ENCODE measurements at regions not wholly inside any gene's neighbourhood (a gene's known extent, or its start where the extent isn't known, plus 50 kb on each side); places are given as distances from the start of the nearest gene placed in this dataset.

GRCh38 chr2:216970359-216970915 is 110.6 kb upstream of the TNP1 start:
- no peak for TF ChIP-seq EZH2 (IDR thresholded peaks at IDR 0.05; ENCODE audit: low read length)
- TF ChIP-seq, protein P1, sequence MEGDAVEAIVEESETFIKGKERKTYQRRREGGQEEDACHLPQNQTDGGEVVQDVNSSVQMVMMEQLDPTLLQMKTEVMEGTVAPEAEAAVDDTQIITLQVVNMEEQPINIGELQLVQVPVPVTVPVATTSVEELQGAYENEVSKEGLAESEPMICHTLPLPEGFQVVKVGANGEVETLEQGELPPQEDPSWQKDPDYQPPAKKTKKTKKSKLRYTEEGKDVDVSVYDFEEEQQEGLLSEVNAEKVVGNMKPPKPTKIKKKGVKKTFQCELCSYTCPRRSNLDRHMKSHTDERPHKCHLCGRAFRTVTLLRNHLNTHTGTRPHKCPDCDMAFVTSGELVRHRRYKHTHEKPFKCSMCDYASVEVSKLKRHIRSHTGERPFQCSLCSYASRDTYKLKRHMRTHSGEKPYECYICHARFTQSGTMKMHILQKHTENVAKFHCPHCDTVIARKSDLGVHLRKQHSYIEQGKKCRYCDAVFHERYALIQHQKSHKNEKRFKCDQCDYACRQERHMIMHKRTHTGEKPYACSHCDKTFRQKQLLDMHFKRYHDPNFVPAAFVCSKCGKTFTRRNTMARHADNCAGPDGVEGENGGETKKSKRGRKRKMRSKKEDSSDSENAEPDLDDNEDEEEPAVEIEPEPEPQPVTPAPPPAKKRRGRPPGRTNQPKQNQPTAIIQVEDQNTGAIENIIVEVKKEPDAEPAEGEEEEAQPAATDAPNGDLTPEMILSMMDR (optimal IDR thresholded peaks at IDR 0.05 in 1 of 3, IDR thresholded peaks at IDR 0.05 in 1 of 3, conservative IDR thresholded peaks at IDR 0.05 in 1 of 3; ENCODE audit: extremely low read depth in 1 of 3, insufficient read depth in 2 of 3, low read length in 3 of 3): no peak
- Histone ChIP-seq H3K9me3 (ENCODE audit: control insufficient read depth, low read depth, low read length) (no peaks in the 10 kb centered on the region), H2AFZ (ENCODE audit: control insufficient read depth, low read length) (no peak overlapping the region), H3K27me3 (ENCODE audit: control insufficient read depth, extremely low read depth, insufficient read depth, low read length) (peaks cover 4% of the 10 kb centered on the region), H3K4me2 (ENCODE audit: control insufficient read depth, extremely low read depth, insufficient read depth, low read depth, low read length) (no peak overlapping the region), H3K79me2 (ENCODE audit: control insufficient read depth, insufficient read depth, low read length) (no peaks in the 10 kb centered on the region), H4K20me1 (ENCODE audit: control insufficient read depth, extremely low read depth, insufficient read depth, low read length) (no peaks in the 10 kb centered on the region), H3K9me1 (ENCODE audit: control insufficient read depth, extremely low read depth, insufficient read depth, low read length) (no peaks in the 10 kb centered on the region), H3K27ac (ENCODE audit: control insufficient read depth, insufficient read depth, low read length) (no peak overlapping the region), H3K36me3 (ENCODE audit: control insufficient read depth in 2 of 2, extremely low read depth in 1 of 2, insufficient read depth in 2 of 2, low read length in 2 of 2) (no peaks in the 10 kb centered on the region), H3K9ac (ENCODE audit: control insufficient read depth, extremely low read depth, insufficient read depth, low read length) (no peak overlapping the region), H3K4me3 (ENCODE audit: control insufficient read depth in 2 of 3, extremely low read depth in 1 of 3, insufficient read depth in 2 of 3, low read depth in 1 of 3, low read length in 3 of 3) (no peak overlapping the region), H3K4me1 (ENCODE audit: control insufficient read depth, extremely low read depth, insufficient read depth, low read length) (no peaks in the 10 kb centered on the region)
- dilution Hi-C loops (cut with MboI; ENCODE audit: extremely low pct_ligation_motif_present, low sequenced_read_pairs): no loop called here
- FAIRE-seq (no peak), DNase-seq (ENCODE audit: low read depth, low spot score) (no peak)

DNA sequence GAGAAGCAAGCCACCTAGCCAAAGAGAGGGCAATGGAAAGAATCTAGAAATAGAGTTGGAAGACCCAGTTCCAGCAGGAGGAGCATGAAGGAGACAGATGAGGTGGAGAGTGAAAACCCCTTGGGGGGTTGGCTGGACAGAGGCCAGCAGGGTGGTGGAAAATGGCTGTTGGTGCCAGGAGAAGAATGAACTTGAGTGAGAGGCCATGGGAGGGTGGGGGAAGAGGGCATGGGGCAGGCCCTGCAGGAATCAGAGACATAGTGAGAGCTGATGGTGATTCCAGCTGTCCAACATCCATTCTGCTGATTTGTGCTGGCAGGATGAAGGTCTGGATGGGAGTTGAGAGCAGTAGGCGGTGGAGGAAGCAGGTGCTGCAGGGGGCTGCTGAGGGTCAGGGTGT is 108.0 kb upstream of the TNP1 start:
- H3K4me1 ChIP-seq (ENCODE audit: control insufficient read depth, extremely low read depth, insufficient read depth, low read length): no peaks in the 10 kb centered on the region
- no peak overlapping the region for H2AFZ ChIP-seq (ENCODE audit: control insufficient read depth, low read length)
- FAIRE-seq (no peak), DNase-seq (ENCODE audit: low read depth, low spot score) (no peak)
- dilution Hi-C loops (cut with MboI; ENCODE audit: extremely low pct_ligation_motif_present, low sequenced_read_pairs): no loop called here
- no peaks in the 10 kb centered on the region for H3K36me3 ChIP-seq (ENCODE audit: control insufficient read depth in 2 of 2, extremely low read depth in 1 of 2, insufficient read depth in 2 of 2, low read length in 2 of 2)
- no peaks in the 10 kb centered on the region for H4K20me1 ChIP-seq (ENCODE audit: control insufficient read depth, extremely low read depth, insufficient read depth, low read length)
- H3K79me2 ChIP-seq (ENCODE audit: control insufficient read depth, insufficient read depth, low read length): no peaks in the 10 kb centered on the region
- peaks cover 4% of the 10 kb centered on the region for H3K27me3 ChIP-seq (ENCODE audit: control insufficient read depth, extremely low read depth, insufficient read depth, low read length)
- no peaks in the 10 kb centered on the region for H3K9me3 ChIP-seq (ENCODE audit: control insufficient read depth, low read depth, low read length)
- no peak overlapping the region for H3K9ac ChIP-seq (ENCODE audit: control insufficient read depth, extremely low read depth, insufficient read depth, low read length)
- no peak for TF ChIP-seq EZH2 (IDR thresholded peaks at IDR 0.05; ENCODE audit: low read length)
- TF ChIP-seq, protein P1 (optimal IDR thresholded peaks at IDR 0.05 in 1 of 3, IDR thresholded peaks at IDR 0.05 in 1 of 3, conservative IDR thresholded peaks at IDR 0.05 in 1 of 3; ENCODE audit: extremely low read depth in 1 of 3, insufficient read depth in 2 of 3, low read length in 3 of 3): no peak
- no peak overlapping the region for H3K4me2 ChIP-seq (ENCODE audit: control insufficient read depth, extremely low read depth, insufficient read depth, low read depth, low read length)
- H3K27ac ChIP-seq (ENCODE audit: control insufficient read depth, insufficient read depth, low read length): no peak overlapping the region
- no peak overlapping the region for H3K4me3 ChIP-seq (ENCODE audit: control insufficient read depth in 2 of 3, extremely low read depth in 1 of 3, insufficient read depth in 2 of 3, low read depth in 1 of 3, low read length in 3 of 3)
- no peaks in the 10 kb centered on the region for H3K9me1 ChIP-seq (ENCODE audit: control insufficient read depth, extremely low read depth, insufficient read depth, low read length)

Data from keratinocyte (primary cell).